ENCODE measurements at regions not wholly inside any gene's neighbourhood (a gene's known extent, or its start where the extent isn't known, plus 50 kb on each side); places are given as distances from the start of the nearest gene placed in this dataset.

DNA sequence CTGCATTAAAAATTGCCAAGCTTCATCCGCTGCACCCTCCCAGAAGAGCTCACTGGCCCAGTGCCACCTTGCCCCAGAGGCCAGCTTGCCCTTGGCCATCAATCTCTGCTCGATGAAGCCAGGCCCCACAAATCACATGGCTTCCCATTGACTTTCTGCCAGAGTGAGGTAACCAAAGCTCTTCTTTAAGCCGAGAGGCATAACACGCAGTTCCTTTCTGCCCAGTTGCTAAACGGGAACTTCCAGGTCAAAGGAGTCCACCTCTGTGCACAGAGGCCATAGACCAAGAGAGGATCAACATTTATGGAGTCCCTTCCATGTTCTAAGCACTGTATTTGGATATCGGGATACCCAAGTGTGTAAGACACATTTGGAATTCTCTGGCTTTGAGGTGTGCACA, 208.8 kb downstream of the KIF4B start:
- no peak for DNase-seq

DNA sequence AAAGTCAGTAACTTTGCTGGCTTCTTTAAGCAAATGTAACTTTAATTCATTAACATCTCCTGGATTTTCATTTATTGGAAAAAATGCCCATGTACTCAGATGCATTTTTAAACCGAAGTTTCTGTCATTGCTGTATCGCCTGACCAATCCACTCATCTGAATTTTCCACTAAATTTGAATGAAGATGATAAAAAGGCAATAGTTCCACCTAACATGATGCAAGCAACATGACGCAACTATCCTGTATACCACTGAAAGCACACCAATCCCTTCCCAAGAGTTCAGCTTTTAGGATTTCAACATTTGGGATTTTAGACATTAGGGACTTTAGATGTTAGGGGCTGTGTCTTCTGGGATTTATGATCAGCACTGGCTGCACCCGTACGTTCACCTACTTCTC, 215.6 kb downstream of the KIF4B start:
- DNase-seq = no peak

DNA sequence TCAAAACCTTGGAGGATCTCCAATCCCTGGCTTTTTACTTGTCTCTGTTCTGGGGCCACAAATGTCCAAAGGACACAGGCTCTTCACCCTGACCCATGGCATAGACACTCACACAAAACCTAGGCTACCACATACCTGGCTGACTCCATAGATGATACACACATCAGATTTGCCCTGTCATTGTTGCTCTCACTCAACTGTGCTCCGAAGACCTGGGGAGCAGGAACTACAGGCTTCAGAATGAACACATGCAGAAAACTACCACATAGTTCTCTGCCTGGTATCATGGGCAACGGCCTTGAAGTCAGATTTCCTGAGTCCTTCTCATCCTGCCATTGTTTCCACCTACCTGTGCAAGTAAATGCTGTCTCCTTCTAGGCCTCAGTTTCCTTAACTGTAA, 226.2 kb downstream of the KIF4B start:
- DNase-seq = no peak

DNA sequence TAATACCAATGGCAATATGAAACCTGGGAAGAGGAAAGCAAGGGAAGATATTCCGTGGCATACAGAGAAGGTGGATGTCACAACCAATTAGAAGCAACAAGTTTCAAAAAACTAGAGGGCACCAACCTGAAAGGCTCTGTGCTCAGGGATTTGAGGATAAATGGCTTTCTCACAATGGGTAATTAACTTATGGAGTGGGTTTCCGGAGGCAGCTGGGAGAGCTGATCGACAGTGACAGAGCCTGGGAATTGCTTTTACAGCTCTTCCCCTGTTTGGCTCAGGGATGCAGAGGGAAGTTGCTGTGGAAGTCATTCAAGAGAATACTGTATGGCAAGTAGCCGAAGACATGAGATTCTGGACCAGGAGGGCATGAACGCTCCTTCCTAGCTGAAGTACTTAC, 237.0 kb downstream of the KIF4B start:
- no peak for DNase-seq

DNA sequence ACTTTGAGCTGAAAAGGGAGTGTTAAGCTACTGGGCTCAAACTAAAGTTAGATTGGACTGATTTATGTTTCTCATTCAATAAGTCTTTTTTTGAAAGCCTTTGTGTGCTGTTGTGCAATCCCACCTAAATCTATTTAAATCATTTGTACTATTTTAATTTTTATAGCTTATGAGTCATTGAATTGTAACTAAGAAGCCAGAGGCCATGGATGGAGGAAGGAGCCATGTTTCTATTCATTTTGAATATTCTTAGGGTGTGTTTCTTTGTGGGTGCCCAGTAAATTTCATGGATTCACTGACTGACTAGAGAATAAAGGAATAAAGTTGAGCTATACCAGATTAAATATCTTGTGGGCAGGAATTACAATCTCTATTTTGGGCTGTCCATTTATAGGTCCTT, 238.5 kb downstream of the KIF4B start:
- DNase-seq = no peak

DNA sequence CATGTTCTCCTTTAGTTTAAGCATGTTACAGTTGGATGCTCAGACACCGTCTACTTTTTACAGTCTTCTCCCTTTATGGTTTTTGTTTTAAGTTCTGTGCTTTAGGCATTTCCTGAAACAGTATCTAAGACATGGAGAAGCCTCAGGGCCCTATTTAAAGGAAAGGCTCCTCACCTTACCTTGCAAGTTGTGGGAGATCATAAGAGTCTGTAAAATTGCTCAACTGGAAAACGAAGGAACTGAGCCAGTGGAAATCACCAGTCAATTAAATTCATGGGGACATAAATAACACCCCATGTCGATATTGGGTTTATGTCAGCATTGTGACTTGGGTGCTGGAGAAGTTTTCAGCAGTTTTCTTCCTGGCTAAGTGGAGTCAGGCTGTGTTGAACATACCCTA, 239.2 kb downstream of the KIF4B start:
- no peak for DNase-seq

DNA sequence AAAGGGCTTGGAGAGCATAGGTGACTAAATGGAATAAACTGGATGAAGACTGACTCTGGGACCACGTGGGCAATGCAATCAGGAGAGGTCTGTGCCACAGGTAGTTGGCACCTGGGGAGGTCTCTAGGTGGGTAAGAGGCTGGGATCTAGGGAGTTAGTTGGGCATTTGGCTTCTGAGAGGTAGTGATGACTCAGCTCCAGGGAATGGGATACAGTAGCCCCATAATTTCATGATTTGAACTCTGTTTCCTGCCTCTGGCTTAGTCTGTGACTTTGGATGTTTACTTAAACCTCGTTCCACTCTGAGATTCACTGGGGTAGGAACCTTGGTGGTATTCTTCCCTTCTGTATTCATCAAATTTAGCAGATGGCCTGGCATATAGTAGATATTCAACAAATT, 240.8 kb downstream of the KIF4B start:
- DNase-seq = no peak

DNA sequence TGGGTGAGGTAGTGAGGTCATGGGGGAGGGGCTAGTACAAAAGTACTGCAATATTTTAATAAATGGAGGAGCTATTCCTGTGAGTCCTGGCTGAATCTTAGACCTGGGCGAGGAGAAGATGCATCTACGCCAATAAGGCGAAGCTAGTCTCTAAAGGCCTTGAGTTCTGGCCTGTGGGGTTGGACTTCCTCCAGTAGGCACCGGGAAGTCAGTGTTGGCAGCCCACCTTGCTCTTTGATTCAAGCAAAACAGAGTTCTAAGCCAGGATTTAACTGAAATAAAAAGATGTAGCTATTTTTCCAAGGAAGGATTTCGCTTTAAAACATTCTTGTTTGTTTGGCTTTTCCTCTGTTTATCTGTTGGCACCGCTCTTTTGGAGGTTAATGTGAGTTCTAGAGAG, 244.6 kb downstream of the KIF4B start:
- DNase-seq = no peak

DNA sequence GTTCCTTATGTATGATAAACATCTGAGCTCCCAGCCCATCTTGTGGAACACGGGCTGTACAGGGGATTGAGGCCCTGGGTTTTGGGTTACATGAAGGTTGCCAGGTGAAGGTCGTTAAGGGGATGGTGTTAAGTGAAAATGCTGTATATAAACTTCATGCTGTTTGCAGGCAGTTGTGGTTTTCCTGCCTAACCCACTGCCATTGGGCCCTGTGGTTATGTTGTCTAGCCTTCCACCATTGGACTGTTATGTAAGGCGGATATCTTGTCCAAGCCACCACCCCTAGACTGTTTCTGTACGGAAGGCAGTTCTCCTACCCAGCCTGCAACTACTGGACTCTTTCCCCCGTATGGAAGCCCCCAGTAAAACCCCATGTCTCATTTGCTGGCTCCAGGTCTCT, 246.1 kb downstream of the KIF4B start:
- DNase-seq = no peak

DNA sequence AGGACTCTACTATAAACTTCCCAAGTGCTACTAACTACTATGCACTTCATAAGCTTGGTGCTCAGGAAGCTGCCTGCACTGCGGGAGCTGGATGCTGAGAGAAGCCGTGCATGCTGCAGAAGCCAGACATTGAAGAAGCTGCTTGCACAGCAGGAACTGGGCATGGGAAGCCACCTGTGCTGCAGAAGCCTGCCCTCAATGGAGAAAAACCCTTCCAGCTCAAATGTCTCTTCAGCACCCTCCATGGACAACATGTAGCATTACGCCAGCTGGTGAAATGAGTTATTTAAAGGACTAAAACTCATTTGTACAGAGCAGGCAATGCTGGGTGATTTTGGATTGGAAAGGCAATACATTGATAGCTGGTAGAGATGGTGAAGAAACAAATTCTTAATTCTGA, 247.2 kb downstream of the KIF4B start:
- DNase-seq = no peak

DNA sequence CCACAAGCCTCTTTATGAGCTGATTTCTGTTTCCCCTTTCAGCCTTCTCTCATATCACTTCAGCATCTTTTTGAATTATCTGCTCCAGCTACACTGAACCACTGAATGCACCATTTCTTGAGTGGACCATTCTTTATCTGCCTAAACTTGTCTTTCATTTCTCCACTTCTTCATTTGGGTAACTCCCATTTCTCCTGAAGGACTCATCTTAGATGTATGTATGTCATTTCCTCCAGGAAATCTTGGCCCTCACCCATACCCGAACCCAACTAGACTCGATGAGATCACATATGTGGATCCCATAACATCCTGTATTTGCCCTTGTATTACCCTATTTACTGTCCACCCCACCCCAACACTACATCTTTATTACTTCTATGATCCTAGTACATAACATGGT, 249.8 kb downstream of the KIF4B start:
- no peak for DNase-seq

DNA sequence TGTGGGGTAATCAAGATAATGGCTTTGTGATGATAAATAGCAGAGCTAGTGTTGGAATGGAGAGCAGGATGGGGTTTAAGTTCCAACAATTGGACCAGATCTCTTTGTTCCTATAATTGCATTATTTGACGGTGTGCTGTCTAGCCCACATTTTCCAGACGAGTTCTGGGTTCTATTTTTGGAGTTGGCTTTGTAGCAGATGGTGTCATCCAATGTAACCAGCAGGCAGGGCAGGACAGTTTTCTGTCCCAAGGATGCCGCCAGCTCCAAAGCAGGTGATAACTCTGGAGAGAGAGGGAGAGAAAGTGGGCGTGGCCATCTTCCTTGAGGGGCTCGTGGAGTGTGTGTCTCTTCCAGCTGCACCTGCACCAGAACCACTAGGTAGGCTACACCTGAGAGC, 251.3 kb downstream of the KIF4B start:
- no peak for DNase-seq

DNA sequence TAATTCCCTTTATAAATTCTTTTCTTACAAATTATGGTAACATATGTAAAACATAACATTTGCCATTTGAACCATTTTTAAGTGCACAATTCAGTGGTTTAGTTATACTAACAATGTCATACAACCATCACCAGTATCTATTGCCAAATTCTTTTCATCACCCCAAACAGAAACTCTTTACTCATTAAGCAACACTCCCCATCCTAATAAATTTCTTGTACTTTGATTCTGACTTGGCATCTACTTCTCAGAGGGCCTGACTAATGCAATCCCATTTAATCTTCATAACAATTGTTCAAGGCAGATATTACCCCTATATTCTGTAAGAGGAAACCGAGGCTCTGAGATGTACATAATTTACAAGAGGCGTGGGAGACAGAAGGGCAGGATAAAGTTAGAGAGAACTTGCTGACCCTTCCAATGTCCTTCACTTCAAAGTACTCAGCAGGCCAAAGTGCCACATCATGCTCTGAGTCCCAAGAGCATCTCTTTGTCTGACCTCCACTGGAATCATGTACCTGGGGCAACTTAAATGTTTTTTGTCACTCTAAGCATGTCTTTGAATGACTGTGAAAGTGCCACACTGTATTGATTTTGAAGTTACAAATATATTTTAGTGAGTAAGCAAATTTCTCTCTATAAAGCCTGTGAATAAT, 255.3 kb downstream of the KIF4B start:
- no peak for DNase-seq

DNA sequence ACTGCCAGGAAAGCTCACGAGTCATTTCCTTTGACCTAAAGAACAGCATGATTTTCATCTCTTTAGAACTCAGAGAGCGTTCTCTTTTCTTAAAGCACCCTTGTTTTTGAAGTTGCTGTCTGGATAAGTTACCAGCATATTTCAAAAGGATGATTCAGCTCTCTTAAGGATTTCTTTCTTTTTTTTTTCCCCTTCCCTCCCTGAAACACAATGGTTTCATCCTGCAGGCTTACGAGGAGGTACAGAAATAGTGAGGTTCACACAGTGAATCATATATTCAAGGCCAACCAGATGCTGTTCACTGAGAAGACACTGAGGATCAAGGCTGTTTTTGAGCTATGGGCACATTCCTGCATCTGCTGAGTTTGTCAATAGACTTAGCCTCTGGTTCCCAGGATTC, 257.2 kb downstream of the KIF4B start:
- DNase-seq = no peak

DNA sequence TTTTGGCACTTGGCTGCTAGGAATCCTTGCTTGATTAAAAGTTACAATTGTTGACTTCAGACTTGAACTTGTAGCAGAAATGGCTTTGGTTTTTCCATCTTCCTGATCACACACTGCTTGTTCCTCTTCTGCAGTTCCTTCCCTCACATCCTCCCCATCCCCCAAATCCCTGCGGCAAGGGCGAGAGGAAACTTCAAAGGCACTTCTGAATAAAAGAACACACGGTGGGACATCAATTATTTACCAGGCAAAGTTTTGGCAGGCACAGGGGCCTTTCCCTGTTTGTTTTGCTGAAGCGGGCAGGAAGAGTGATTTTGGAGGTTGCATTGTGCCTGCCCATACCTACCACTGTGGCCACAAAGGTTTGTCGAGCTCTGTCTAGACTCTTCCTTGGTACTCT, 260.9 kb downstream of the KIF4B start:
- no peak for DNase-seq

DNA sequence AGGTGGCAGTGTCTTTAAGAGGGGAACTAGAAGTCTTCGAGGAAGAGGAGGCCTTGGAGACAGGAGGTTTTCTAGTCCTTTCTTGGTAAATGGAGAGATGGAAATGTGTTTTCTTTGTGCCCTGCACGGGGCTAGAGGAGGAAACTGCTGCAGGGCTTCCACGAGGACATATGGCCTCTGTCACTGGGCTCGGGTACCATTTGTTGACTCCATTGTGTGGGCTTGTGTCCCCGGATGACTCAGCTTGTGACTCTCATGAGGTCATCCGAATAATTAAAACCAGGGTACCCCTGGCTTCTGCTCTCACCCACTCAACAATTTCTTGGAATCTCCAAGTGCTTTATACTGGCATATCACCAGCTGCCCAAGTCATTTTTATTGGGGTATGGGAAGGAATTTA, 261.7 kb downstream of the KIF4B start:
- DNase-seq = no peak

DNA sequence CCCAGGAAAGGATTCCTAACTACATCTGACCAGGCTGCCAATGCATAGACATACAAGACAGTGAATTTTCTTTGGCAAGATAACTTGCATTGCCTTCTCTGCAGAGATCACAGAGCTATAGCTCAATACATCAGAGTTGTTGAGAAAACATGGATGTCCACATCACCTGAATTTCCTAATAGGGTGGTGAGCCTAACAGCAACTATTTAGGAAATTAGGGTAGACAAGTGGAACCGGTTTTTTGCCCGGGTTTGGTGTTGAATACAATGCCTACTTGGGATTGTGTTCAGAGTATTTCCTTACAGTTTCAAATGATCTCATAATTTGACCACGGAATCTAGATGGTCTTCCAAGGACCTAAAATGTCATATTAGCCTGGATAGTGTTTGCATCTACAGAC, 262.7 kb downstream of the KIF4B start:
- DNase-seq = no peak

DNA sequence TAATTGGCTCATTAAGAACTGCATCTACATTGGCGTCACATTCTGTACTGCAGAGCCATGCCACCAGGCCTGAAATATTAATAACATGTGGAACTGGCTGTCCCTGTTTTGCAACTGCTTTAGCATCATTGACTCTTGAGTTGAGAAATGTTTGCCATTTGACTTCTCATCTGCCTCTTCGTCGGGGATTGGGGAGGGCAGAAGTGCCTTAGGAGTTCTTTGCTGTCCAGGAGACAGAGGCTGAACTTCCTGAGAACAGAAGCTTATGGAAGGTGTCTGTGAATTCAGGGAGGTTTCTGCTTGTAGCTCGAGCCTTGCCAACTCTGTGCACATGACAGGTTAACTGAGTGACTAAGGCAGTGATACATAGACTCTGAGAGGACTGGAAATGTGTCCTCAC, 265.0 kb downstream of the KIF4B start:
- DNase-seq = no peak

DNA sequence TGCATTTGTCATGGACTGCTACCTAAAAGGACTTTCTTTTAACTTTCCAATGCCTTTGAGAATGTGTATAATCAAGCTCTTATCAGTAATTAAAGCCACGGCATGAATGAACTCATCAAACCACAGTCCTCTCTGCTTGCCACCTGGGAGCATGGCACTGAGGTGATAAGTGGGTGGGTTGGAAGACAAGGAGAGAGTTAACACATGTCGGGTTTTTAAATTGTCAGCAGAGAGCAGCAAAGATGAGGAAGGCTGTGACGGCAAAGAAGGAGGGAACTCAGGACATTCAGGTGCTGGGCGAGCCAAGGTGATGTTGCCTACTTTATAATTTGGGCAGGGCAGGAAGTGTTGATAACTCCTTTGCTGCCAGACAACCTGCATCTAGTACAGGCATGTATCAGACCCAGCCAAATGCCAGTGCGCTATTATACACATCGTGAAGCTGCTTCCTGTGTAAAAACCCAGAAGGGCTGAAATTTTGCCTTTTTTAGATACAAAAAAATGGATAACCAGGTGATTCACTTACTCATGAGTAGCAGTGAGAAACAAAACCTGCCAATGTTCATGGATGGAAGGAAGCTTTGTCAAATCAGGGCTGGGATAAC, 269.1 kb downstream of the KIF4B start:
- no peak for DNase-seq

DNA sequence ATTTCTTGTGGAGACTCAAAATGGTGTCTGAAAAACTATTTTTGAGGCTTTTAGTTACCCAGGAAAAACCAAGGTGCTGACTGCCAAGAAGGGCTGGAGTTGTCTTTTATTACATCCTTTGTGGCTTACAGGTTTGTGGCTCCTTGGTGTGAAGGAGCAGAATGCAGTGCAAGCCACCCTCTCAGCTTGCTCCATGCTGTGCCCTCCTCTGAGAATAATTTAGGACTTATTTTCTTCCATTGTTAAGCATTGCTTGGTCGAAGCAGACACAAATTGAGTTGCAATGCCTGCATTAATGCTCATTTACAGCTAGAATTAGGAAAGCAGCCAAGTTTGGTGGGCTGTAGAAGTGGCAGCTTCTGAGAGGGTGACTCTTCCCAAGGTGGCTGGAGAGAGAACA, 272.2 kb downstream of the KIF4B start:
- no peak for DNase-seq

DNA sequence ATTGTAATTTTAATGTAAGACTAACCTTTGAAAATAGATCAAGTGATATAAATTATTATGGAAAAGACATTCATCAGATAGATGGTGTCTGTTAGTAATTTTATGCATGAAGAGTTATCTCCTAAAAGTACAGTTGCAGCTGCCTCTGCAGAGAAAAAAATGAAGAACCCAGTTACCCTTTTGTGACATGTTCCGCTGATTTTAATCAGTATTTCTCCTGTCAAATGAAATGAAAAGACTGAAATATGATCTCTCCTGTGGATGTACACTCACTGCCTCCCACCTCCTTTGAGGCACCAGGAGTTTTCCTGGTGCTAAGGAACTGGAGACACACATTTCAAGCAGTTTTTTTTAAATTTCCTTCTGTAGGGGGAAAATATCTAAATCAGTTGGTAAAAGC, 277.4 kb downstream of the KIF4B start:
- DNase-seq = no peak

DNA sequence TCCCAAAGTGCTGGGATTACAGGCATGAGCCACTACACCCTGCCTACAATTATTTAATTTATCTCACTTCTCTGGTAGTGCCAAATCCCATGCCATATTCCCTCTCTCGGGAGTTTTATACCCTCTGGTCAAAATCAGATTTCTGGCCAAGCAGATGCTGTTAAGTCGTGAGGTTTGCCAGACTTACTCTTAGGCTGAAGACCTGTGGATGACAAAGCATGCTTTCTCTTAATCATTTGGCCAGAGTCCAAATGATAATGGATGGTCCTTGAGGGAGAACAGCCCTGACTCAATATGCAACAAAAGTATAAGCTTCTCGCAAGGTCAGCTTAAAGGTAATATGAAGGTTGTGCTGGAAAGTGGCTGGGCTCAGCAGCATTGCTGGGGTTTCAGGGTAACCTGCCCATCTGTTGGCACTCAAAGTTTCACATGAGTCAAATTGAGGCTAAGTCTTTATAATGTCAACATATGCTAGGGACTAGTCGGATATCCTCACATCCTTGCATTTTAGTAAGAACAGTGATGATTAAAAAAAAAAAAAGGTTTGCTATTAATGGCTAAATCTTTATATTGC, 280.1 kb downstream of the KIF4B start:
- no peak for DNase-seq

DNA sequence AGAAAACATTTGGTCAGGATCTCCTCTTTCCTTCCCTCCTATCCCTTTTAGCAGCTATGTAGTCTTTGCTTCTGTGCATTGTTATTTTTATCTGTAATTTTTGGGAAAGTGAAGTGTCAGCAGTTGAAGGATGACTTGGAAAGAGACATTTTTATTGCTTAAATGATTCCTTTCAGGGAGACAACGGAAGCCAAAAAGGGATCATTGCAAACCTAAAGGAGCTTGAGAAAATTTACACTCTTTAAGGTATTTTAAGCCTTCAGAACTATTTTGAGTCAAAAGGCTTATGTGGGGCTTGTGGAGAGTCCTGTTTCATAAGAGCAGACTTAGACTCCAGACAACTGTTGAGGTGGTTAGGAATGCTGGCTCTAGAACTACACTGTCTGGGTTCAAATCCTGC, 281.6 kb downstream of the KIF4B start:
- DNase-seq = no peak

DNA sequence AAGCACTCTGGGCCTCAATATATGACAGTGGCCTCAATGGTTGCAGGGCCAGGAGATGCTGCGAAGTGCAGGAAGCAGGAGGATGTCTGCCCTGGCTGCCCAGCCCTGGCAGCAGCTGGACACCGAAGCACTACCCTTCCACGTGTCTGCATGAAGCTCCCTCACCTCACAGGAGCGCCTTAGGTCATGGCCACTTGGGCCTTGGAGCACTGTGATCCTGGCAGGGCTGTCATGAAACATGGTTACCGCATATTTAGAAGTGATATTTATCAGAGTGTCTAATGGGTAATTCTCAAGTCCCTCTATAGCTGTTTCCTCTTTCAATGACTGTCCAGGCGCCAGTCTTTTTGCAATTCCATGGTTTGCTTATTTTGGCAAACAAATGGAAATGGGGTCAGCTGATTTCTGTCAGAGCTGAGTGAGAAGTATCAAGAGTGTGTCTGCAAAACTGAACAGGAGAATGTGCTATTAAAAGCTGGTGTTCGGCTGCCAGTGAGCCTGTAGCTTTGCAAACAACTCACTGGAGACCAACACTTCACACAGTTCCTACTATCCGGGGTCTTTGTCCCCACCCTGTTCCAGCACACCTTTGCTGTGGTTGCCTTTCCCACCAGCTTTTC, 285.9 kb downstream of the KIF4B start:
- DNase-seq = no peak

DNA sequence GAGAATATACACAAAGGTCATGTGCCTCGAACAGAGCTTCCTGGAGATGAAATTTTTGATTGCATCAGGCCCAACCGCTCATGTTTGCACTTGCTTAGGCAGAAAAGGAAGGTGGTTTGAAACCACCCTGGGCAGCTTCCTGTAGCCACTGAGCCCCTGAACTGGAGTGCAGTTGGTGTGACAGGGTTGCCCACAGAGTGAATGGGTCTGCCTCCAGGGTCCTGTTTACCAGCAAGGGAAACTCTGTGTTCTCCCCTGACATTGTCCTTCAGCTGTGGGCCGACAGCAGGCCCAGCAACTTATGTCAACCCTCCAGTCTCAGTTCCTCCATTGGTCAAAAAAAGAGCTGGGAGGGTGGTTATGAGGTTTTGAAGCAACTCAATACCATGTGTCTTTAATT, 289.6 kb downstream of the KIF4B start:
- no peak for DNase-seq

Measured in bone marrow (tissue), 2 donors.